Mammary epithelial cell (primary cell): ENCODE measurements at regions not wholly inside any gene's neighbourhood (a gene's known extent, or its start where the extent isn't known, plus 50 kb on each side); places are given as distances from the start of the nearest gene placed in this dataset.

Source experiments
- CTCF ChIP-seq, 2 donors: IDR thresholded peaks in 1 of 2; conservative IDR thresholded peaks in 1 of 2; 2 replicates each; pipeline ENCODE4 v1.5.1; 2011 to 2012; ENCODE audit warnings: inconsistent platforms in 2 of 2, low read length in 2 of 2, mild to moderate bottlenecking in 2 of 2, control low read depth in 1 of 2, low read depth in 1 of 2; ENCODE audit not compliant: insufficient read depth in 1 of 2; ENCODE audit errors: extremely low read depth in 1 of 2
- EZH2 ChIP-seq: IDR thresholded peaks from 2 replicates; pipeline ENCODE4 v1.6.1; 2012; ENCODE audit warnings: low read length, inconsistent platforms, borderline replicate concordance

- TF ChIP-seq CTCF (conservative IDR thresholded peaks at IDR 0.05 in 1 of 2, IDR thresholded peaks at IDR 0.05 in 1 of 2; ENCODE audit: extremely low read depth in 1 of 2, insufficient read depth in 1 of 2, low read depth in 1 of 2, low read length in 2 of 2) (peak in 1 of 2 donors; percentile 31), EZH2 (no peak)
Observed at GRCh38 chr5:124176692-124177091, 569.7 kb downstream of the ZNF608 start.
